OCI-LY7 (cell line): ENCODE measurements at regions not wholly inside any gene's neighbourhood (a gene's known extent, or its start where the extent isn't known, plus 50 kb on each side); places are given as distances from the start of the nearest gene placed in this dataset.

Source experiments
- BruUV-seq: library from RNA; stranded (reverse); fragments of 400-500 nt; replicated peaks from 2 replicates; lab custom pipeline; 2021; lab: Mats Ljungman, UMichigan
- CTCF ChIA-PET: fragments of 300-600 bp; sonication (Branson Sonifier 250); formaldehyde crosslinking; loops from one replicate; lab custom pipeline; 2022; ENCODE audit warnings: antibody characterized with exemption; ENCODE audit not compliant: unreplicated experiment; lab: Charles Lee
- POLR2A ChIA-PET: fragments of 300-600 bp; sonication (Branson Sonifier 250); formaldehyde crosslinking; loops from one replicate; lab custom pipeline; 2022; ENCODE audit warnings: antibody characterized with exemption; lab: Charles Lee
- DNase-seq: peaks from one replicate; pipeline ENCODE4 v3.0.0-alpha.2; 2015; ENCODE audit warnings: low spot score
- H2AFZ ChIP-seq: fragments of 200-600 bp; sonication (generic), shearing (Covaris generic); 2 replicates; pipeline ENCODE4 v1.6.1; 2014; ENCODE audit warnings: mild to moderate bottlenecking, antibody characterized with exemption, low read length, moderate library complexity
- H3K27ac ChIP-seq: fragments of 200-600 bp; sonication (generic); 2 replicates; pipeline ENCODE4 v1.5.1; 2014; ENCODE audit warnings: mixed run types, low read depth, mild to moderate bottlenecking, moderate library complexity, low read length, inconsistent platforms; ENCODE audit not compliant: poor library complexity, severe bottlenecking
- H3K36me3 ChIP-seq: fragments of 200-600 bp; sonication (generic); 2 replicates; pipeline ENCODE4 v1.6.1; 2014; ENCODE audit warnings: mild to moderate bottlenecking, antibody characterized with exemption, low read length, moderate library complexity, mixed read lengths; ENCODE audit not compliant: insufficient read depth
- H3K4me1 ChIP-seq: fragments of 200-600 bp; sonication (generic); 2 replicates; pipeline ENCODE4 v1.5.1; 2014; ENCODE audit warnings: mild to moderate bottlenecking, low read length; ENCODE audit not compliant: insufficient read depth, poor library complexity, severe bottlenecking
- H3K4me2 ChIP-seq: fragments of 200-600 bp; sonication (generic); 2 replicates; pipeline ENCODE4 v1.6.1; 2014; ENCODE audit warnings: mild to moderate bottlenecking, low read length
- H3K4me3 ChIP-seq: fragments of 200-600 bp; sonication (generic); 2 replicates; pipeline ENCODE4 v1.5.1; 2014; ENCODE audit warnings: mild to moderate bottlenecking, low read depth, low read length; ENCODE audit not compliant: poor library complexity, severe bottlenecking
- H3K79me2 ChIP-seq: fragments of 200-600 bp; sonication (generic); 2 replicates; pipeline ENCODE4 v1.6.1; 2016; ENCODE audit warnings: low read depth, mild to moderate bottlenecking, low read length, moderate library complexity, mixed read lengths; ENCODE audit not compliant: insufficient read depth
- H3K9me2 ChIP-seq: fragments of 200-600 bp; sonication (generic); 2 replicates; pipeline ENCODE4 v1.6.1; 2016; ENCODE audit warnings: mild to moderate bottlenecking, low read length, mixed read lengths; ENCODE audit not compliant: insufficient read depth
- H3K9me3 ChIP-seq: fragments of 200-600 bp; sonication (generic); 2 replicates; pipeline ENCODE4 v1.6.1; 2014; ENCODE audit warnings: mild to moderate bottlenecking, mixed run types, low read length, mixed read lengths
- H4K20me1 ChIP-seq: fragments of 200-600 bp; sonication (generic); 2 replicates; pipeline ENCODE4 v1.6.1; 2014; ENCODE audit warnings: mild to moderate bottlenecking, antibody characterized with exemption, low read length, moderate library complexity, mixed read lengths; ENCODE audit not compliant: insufficient read depth
- EZH2phosphoT487 ChIP-seq: fragments of 200-600 bp; sonication (generic); IDR thresholded peaks from 2 replicates; pipeline ENCODE4 v1.6.1; 2018; ENCODE audit warnings: low read depth, borderline replicate concordance, mild to moderate bottlenecking, mixed run types, antibody characterized with exemption, low read length, moderate library complexity, mixed read lengths
- intact Hi-C: fragments of 100-400 bp; cut with micrococcal nuclease; formaldehyde crosslinking; loops from one replicate; pipeline ENCODE4 v1.10.0; 2022; ENCODE audit not compliant: unreplicated experiment
- TF ChIP-seq, protein P1 (sequence below): fragments of 200-600 bp; sonication (generic); conservative IDR thresholded peaks from 2 replicates; pipeline ENCODE4 v1.5.1; 2014; ENCODE audit warnings: mild to moderate bottlenecking, antibody characterized with exemption, low read length, moderate library complexity, mixed read lengths

DNA sequence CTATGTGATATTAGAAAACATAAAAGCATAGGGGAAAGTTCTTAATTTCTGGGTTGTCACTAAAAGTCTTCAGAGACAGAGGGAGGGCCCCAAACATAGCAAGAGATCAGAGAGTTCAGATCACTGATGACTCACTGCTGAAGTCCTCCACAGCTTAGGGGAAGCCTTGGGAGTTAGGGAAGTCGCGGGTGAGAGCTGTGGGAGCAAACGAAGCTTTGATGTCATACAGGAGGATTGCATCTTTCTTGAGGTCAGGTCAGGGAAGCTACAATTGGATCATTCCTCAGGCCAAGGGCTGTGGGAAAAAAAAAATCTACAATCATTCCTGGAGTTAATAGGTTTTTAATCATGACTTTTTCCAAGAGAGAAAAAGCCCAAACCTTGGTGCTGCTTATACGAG is 96.2 kb downstream of the COPS8 start:
- Histone ChIP-seq H2AFZ (no peak overlapping the region), H3K4me3 (no peak overlapping the region), H3K9me2 (no peaks in the 10 kb centered on the region), H3K9me3 (no peaks in the 10 kb centered on the region), H3K4me2 (no peak overlapping the region), H3K36me3 (no peaks in the 10 kb centered on the region), H3K4me1 (no peaks in the 10 kb centered on the region), H3K79me2 (no peaks in the 10 kb centered on the region), H3K27ac (no peak overlapping the region), H4K20me1 (no peaks in the 10 kb centered on the region)
- CTCF ChIA-PET, result no interaction called here
- no peak for DNase-seq
- no peak for TF ChIP-seq EZH2phosphoT487
- TF ChIP-seq, protein P1, sequence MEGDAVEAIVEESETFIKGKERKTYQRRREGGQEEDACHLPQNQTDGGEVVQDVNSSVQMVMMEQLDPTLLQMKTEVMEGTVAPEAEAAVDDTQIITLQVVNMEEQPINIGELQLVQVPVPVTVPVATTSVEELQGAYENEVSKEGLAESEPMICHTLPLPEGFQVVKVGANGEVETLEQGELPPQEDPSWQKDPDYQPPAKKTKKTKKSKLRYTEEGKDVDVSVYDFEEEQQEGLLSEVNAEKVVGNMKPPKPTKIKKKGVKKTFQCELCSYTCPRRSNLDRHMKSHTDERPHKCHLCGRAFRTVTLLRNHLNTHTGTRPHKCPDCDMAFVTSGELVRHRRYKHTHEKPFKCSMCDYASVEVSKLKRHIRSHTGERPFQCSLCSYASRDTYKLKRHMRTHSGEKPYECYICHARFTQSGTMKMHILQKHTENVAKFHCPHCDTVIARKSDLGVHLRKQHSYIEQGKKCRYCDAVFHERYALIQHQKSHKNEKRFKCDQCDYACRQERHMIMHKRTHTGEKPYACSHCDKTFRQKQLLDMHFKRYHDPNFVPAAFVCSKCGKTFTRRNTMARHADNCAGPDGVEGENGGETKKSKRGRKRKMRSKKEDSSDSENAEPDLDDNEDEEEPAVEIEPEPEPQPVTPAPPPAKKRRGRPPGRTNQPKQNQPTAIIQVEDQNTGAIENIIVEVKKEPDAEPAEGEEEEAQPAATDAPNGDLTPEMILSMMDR, result no peak
- POLR2A ChIA-PET, result interaction anchor here (1.2 kb wide), 1 partner anchor 10 kb away, joined by 3 read pairs; no protein-coding TSS in a partner anchor
- BruUV-seq, result no TSS peak
- intact Hi-C loops, result no loop called here

DNA sequence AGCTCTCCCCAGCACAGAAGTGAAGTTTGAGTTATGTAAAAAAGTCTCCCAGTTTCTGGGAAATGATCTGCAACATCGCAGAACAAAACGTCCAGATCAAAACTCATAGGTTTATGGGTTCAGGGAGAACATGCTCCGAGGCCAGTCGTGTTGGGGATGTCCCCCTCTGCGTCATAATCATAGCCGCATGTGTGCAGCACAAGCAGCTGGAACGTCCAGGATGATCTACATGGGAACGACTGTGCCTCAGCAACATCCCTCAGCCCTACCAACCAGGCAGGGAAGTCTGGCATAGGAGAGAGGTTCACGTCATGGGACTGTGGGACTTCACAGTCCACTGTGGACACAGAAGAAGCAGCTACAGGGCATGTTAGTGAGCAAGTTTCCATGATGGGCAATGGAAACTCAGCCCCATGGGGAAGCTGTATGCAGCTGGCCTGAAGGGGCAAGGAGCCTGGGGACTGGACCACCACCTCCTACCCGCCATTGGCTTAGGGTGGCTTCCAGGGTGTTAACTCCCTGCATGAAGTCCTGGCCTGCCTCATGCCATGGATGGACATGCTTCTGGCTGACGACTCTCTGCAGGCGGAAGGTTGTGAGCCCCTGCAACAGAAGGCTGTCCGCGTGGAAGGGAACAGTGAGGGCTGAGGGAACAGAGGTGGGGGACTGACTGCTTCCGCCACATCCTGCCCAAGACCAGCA is 96.9 kb downstream of the COPS8 start:
- CTCF ChIA-PET, result no interaction called here
- TF ChIP-seq, protein P1, result no peak
- no peak for TF ChIP-seq EZH2phosphoT487
- no peak for DNase-seq
- H3K4me2 ChIP-seq, result no peak overlapping the region
- intact Hi-C loops, result no loop called here
- H3K27ac ChIP-seq, result no peak overlapping the region
- no peaks in the 10 kb centered on the region for H3K4me1 ChIP-seq
- H3K9me3 ChIP-seq, result no peaks in the 10 kb centered on the region
- no peaks in the 10 kb centered on the region for H3K9me2 ChIP-seq
- no peaks in the 10 kb centered on the region for H3K36me3 ChIP-seq
- no peak overlapping the region for H2AFZ ChIP-seq
- no TSS peak for BruUV-seq
- H3K4me3 ChIP-seq, result no peak overlapping the region
- POLR2A ChIA-PET, result interaction anchor here (1.2 kb wide), 1 partner anchor 9 kb away, joined by 3 read pairs; no protein-coding TSS in a partner anchor
- no peaks in the 10 kb centered on the region for H4K20me1 ChIP-seq
- no peaks in the 10 kb centered on the region for H3K79me2 ChIP-seq

DNA sequence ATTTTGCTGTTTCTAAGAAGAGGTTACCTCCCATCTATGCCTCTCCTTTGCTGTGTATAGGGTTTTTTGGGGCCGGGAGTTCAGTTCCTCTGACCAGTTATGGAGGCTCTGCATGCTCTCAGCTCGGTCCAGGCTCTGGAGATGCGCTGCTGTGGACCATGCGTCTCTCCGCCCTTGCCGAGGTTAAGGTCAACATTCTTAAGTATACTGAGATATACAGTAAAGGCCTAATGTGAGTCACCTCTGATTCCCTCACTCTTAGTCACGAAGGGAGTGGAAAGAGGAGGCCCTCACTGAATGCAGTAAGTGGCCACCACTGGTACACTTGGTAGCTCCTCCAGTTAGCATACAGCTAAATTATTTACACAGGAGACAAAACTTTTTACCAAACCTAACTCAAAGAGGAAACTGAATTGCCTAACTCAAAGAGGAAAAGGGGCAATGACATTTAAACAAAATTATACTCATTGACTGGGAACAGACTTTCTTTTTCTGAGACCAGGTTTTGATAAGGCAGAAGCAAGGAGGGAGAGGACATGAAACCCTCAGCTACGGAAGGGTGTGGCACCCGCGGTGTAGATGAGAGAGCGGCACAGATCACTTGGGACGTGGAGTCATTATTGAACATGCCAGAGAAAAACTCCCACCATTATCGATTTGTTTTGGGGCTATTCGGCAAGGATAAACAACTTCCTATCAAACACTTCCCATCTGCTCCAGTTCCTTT is 98.7 kb downstream of the COPS8 start:
- TF ChIP-seq, protein P1, result no peak
- no peak for TF ChIP-seq EZH2phosphoT487
- no TSS peak for BruUV-seq
- no peak for DNase-seq
- Histone ChIP-seq H3K9me3 (no peaks in the 10 kb centered on the region), H2AFZ (no peak overlapping the region), H3K36me3 (no peaks in the 10 kb centered on the region), H3K27ac (no peak overlapping the region), H3K4me3 (no peak overlapping the region), H3K4me2 (no peak overlapping the region), H3K9me2 (no peaks in the 10 kb centered on the region), H4K20me1 (no peaks in the 10 kb centered on the region), H3K79me2 (no peaks in the 10 kb centered on the region), H3K4me1 (no peaks in the 10 kb centered on the region)
- POLR2A ChIA-PET, result interaction anchor here (0.6 kb wide), 2 partner anchors 632 to 755 kb away, joined by 3 to 4 read pairs; no protein-coding TSS in a partner anchor
- intact Hi-C loops, result no loop called here
- CTCF ChIA-PET, result no interaction called here
